Vagina (tissue), 2 donors: ENCODE measurements at regions not wholly inside any gene's neighbourhood (a gene's known extent, or its start where the extent isn't known, plus 50 kb on each side); places are given as distances from the start of the nearest gene placed in this dataset.

Experiments used
- POLR2A ChIP-seq, 2 donors: fragments of 450-650 bp; IDR thresholded peaks; one replicate each; pipeline ENCODE4 v1.6.1; 2017; ENCODE audit warnings: antibody characterized with exemption in 2 of 2, mild to moderate bottlenecking in 2 of 2, moderate library complexity in 2 of 2
- TF ChIP-seq, protein P1 (sequence below), 3 experiments: fragments of 450-650 bp in 2 of 3; fragments of 200-600 bp in 1 of 3; sonication (generic) in 1 of 3; IDR thresholded peaks; one replicate each; pipeline ENCODE4 v1.5.1; 2017 to 2019; ENCODE audit warnings: antibody characterized with exemption in 3 of 3, mild to moderate bottlenecking in 2 of 3, moderate library complexity in 2 of 3

GRCh38 chr3:146814601-146815315 is 209.6 kb upstream of the PLSCR5 start:
- TF ChIP-seq, protein P1, sequence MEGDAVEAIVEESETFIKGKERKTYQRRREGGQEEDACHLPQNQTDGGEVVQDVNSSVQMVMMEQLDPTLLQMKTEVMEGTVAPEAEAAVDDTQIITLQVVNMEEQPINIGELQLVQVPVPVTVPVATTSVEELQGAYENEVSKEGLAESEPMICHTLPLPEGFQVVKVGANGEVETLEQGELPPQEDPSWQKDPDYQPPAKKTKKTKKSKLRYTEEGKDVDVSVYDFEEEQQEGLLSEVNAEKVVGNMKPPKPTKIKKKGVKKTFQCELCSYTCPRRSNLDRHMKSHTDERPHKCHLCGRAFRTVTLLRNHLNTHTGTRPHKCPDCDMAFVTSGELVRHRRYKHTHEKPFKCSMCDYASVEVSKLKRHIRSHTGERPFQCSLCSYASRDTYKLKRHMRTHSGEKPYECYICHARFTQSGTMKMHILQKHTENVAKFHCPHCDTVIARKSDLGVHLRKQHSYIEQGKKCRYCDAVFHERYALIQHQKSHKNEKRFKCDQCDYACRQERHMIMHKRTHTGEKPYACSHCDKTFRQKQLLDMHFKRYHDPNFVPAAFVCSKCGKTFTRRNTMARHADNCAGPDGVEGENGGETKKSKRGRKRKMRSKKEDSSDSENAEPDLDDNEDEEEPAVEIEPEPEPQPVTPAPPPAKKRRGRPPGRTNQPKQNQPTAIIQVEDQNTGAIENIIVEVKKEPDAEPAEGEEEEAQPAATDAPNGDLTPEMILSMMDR (IDR thresholded peaks at IDR 0.05): no peak
- TF ChIP-seq POLR2A (IDR thresholded peaks at IDR 0.05): no peak
